ENCODE measurements at regions not wholly inside any gene's neighbourhood (a gene's known extent, or its start where the extent isn't known, plus 50 kb on each side); places are given as distances from the start of the nearest gene placed in this dataset.

GRCh38 chr3:28907616-28908015 lies 373.3 kb upstream of the RBMS3 start:
- TF ChIP-seq CEBPB (IDR thresholded peaks at IDR 0.05; ENCODE audit: low read depth) (no peak), POLR2A (IDR thresholded peaks at IDR 0.05; ENCODE audit: borderline replicate concordance, extremely low read depth, insufficient read depth, insufficient read length) (no peak), ZFX (IDR thresholded peaks at IDR 0.05) (no peak), CTCF (IDR thresholded peaks at IDR 0.05 in 2 of 3, conservative IDR thresholded peaks at IDR 0.05 in 1 of 3; ENCODE audit: borderline replicate concordance in 1 of 3, insufficient read depth in 1 of 3, low read depth in 2 of 3, low read length in 2 of 3) (no peak), JUND (IDR thresholded peaks at IDR 0.05) (no peak), RAD21 (IDR thresholded peaks at IDR 0.05; ENCODE audit: low read depth) (no peak), EZH2 (IDR thresholded peaks at IDR 0.05) (no peak), MAX (IDR thresholded peaks at IDR 0.05) (no peak), YY1 (IDR thresholded peaks at IDR 0.05; ENCODE audit: extremely low read depth, insufficient replicate concordance, low read depth, low read length) (no peak)

Data from HCT116 (cell line).